ENCODE measurements at regions not wholly inside any gene's neighbourhood (a gene's known extent, or its start where the extent isn't known, plus 50 kb on each side); places are given as distances from the start of the nearest gene placed in this dataset.

DNA sequence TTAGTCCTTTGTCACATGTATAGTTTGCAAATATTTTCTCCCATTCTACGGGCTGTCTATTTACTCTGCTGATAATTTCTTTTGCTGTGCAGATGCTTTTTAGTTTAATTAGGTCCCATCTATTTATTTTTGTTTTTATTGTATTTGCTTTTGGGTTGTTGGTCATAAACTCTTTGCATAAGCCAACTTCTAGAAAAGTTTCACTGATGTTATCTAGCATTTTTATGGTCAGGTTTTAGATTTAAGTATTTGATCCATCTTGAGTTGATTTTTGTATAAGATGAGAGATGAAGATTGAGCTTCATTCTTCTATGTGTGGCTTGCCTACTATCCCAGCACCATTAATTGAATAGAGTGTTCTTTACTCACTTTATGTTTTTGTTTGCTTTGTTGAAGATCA is 1008.4 kb upstream of the ATXN7L3B start:
- no peak overlapping the region for H2AFZ ChIP-seq (ENCODE audit: insufficient read depth, low read depth, low read length, poor library complexity, severe bottlenecking)
- intact Hi-C loops (cut with micrococcal nuclease) = no loop called here
- Mint-ChIP-seq H3K4me1 (no peaks in the 10 kb centered on the region), H3K27ac (no peak overlapping the region), H3K27me3 (ENCODE audit: low read depth in 3 of 3) (peaks cover 0 to 1% (median 0%) of the 10 kb centered on the region in 3 donors), H3K4me3 (no peak overlapping the region), H3K36me3 (no peaks in the 10 kb centered on the region), H3K9me3 (peaks cover 0 to 8% (median 2%) of the 10 kb centered on the region in 7 donors)
- H3K27me3 ChIP-seq (ENCODE audit: control insufficient read depth in 2 of 2, insufficient read depth in 2 of 2, low read length in 2 of 2) = no peaks in the 10 kb centered on the region
- no peaks in the 10 kb centered on the region for H3K4me1 ChIP-seq (ENCODE audit: control insufficient read depth in 1 of 2, insufficient read depth in 2 of 2, low read length in 2 of 2)
- H3K79me2 ChIP-seq (ENCODE audit: insufficient read depth, low read length) = no peaks in the 10 kb centered on the region
- no peak overlapping the region for H3K4me2 ChIP-seq (replicated peaks; ENCODE audit: extremely low read depth, low read length, poor library complexity, severe bottlenecking)
- no peak for DNase-seq
- no CpG with 5 or more reads among the region's 1 CpG for WGBS (ENCODE audit: insufficient coverage)
- TF ChIP-seq, protein P1, sequence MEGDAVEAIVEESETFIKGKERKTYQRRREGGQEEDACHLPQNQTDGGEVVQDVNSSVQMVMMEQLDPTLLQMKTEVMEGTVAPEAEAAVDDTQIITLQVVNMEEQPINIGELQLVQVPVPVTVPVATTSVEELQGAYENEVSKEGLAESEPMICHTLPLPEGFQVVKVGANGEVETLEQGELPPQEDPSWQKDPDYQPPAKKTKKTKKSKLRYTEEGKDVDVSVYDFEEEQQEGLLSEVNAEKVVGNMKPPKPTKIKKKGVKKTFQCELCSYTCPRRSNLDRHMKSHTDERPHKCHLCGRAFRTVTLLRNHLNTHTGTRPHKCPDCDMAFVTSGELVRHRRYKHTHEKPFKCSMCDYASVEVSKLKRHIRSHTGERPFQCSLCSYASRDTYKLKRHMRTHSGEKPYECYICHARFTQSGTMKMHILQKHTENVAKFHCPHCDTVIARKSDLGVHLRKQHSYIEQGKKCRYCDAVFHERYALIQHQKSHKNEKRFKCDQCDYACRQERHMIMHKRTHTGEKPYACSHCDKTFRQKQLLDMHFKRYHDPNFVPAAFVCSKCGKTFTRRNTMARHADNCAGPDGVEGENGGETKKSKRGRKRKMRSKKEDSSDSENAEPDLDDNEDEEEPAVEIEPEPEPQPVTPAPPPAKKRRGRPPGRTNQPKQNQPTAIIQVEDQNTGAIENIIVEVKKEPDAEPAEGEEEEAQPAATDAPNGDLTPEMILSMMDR (IDR thresholded peaks at IDR 0.05) = no peak
- H3K27ac ChIP-seq (ENCODE audit: low read depth in 1 of 2, low read length in 2 of 2) = no peak overlapping the region
- no peaks in the 10 kb centered on the region for H4K20me1 ChIP-seq (ENCODE audit: insufficient read depth, low read length)
- H3K4me3 ChIP-seq (replicated peaks in 1 of 3; ENCODE audit: low read depth in 2 of 3, low read length in 3 of 3) = no peak overlapping the region
- peaks cover 0 to 5% of the 10 kb centered on the region in 2 donors for H3K9me3 ChIP-seq (replicated peaks in 1 of 2; ENCODE audit: control insufficient read depth in 1 of 2, insufficient read depth in 1 of 2, low read length in 2 of 2)
- no peaks in the 10 kb centered on the region for H3K36me3 ChIP-seq (replicated peaks in 1 of 2; ENCODE audit: control insufficient read depth in 1 of 2, insufficient read depth in 2 of 2, low read length in 2 of 2)
- no peak overlapping the region for H3K9ac ChIP-seq (ENCODE audit: insufficient read depth, low read length, poor library complexity, severe bottlenecking)

DNA sequence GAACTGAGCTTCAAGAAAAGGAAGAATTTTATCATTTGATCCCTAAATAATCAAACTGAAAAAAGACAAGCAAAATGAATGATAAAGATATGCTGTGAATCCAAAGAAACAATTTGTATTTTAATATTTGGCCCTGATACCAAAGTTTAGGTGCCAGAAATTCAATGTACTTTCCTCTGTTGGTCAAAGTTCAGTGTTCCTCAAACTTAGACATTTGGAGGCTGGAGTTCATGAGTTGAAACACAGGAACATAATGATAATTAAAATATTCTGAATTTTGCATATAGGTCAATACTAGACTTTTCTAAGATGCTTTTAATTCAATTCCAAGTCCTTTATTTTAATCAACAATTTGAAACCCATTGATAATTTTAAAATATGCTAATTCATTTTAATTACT is 1007.7 kb upstream of the ATXN7L3B start:
- Mint-ChIP-seq H3K4me3 (no peak overlapping the region), H3K9me3 (peaks cover 0 to 8% (median 2%) of the 10 kb centered on the region in 7 donors), H3K36me3 (no peaks in the 10 kb centered on the region), H3K4me1 (no peaks in the 10 kb centered on the region), H3K27ac (no peak overlapping the region), H3K27me3 (ENCODE audit: low read depth in 3 of 3) (peaks cover 0 to 1% (median 0%) of the 10 kb centered on the region in 3 donors)
- DNase-seq = no peak
- H3K36me3 ChIP-seq (replicated peaks in 1 of 2; ENCODE audit: control insufficient read depth in 1 of 2, insufficient read depth in 2 of 2, low read length in 2 of 2) = no peaks in the 10 kb centered on the region
- peaks cover 0 to 5% of the 10 kb centered on the region in 2 donors for H3K9me3 ChIP-seq (replicated peaks in 1 of 2; ENCODE audit: control insufficient read depth in 1 of 2, insufficient read depth in 1 of 2, low read length in 2 of 2)
- no peak overlapping the region for H2AFZ ChIP-seq (ENCODE audit: insufficient read depth, low read depth, low read length, poor library complexity, severe bottlenecking)
- H3K4me1 ChIP-seq (ENCODE audit: control insufficient read depth in 1 of 2, insufficient read depth in 2 of 2, low read length in 2 of 2) = no peaks in the 10 kb centered on the region
- no peaks in the 10 kb centered on the region for H3K27me3 ChIP-seq (ENCODE audit: control insufficient read depth in 2 of 2, insufficient read depth in 2 of 2, low read length in 2 of 2)
- H3K4me3 ChIP-seq (replicated peaks in 1 of 3; ENCODE audit: low read depth in 2 of 3, low read length in 3 of 3) = no peak overlapping the region
- H3K27ac ChIP-seq (ENCODE audit: low read depth in 1 of 2, low read length in 2 of 2) = no peak overlapping the region
- H4K20me1 ChIP-seq (ENCODE audit: insufficient read depth, low read length) = no peaks in the 10 kb centered on the region
- no peak overlapping the region for H3K9ac ChIP-seq (ENCODE audit: insufficient read depth, low read length, poor library complexity, severe bottlenecking)
- no peak overlapping the region for H3K4me2 ChIP-seq (replicated peaks; ENCODE audit: extremely low read depth, low read length, poor library complexity, severe bottlenecking)
- intact Hi-C loops (cut with micrococcal nuclease) = no loop called here
- TF ChIP-seq, protein P1 (IDR thresholded peaks at IDR 0.05) = no peak
- no peaks in the 10 kb centered on the region for H3K79me2 ChIP-seq (ENCODE audit: insufficient read depth, low read length)

Measured in CD14-positive monocyte (primary cell).